Keratinocyte (primary cell): ENCODE measurements at regions not wholly inside any gene's neighbourhood (a gene's known extent, or its start where the extent isn't known, plus 50 kb on each side); places are given as distances from the start of the nearest gene placed in this dataset.

Experiments
- DNase-seq: peaks from one replicate; pipeline ENCODE4 v3.0.0-alpha.2; 2011; ENCODE audit warnings: low read depth, missing footprints, low spot score
- FAIRE-seq: peaks from 2 replicates; lab custom pipeline; 2011; peaks lifted over from hg19 to GRCh38; lab: Jason Lieb, UNC
- H2AFZ ChIP-seq: 2 replicates; pipeline ENCODE4 v1.6.0; 2012; ENCODE audit warnings: low read length, control low read depth, inconsistent platforms; ENCODE audit not compliant: control insufficient read depth
- H3K27ac ChIP-seq: 2 replicates; pipeline ENCODE4 v1.5.1; 2011; ENCODE audit warnings: low read length; ENCODE audit not compliant: control insufficient read depth, insufficient read depth
- H3K27me3 ChIP-seq: 3 replicates; pipeline ENCODE4 v1.6.0; 2011; ENCODE audit warnings: low read length; ENCODE audit not compliant: control insufficient read depth, insufficient read depth; ENCODE audit errors: extremely low read depth
- H3K36me3 ChIP-seq, 2 experiments: 2 replicates in 1 of 2; 3 replicates in 1 of 2; pipeline ENCODE4 v1.5.1; 2011; ENCODE audit warnings: low read length in 2 of 2, mild to moderate bottlenecking in 1 of 2; ENCODE audit not compliant: control insufficient read depth in 2 of 2, insufficient read depth in 2 of 2; ENCODE audit errors: extremely low read depth in 1 of 2
- H3K4me1 ChIP-seq: 3 replicates; pipeline ENCODE4 v1.5.1; 2011; ENCODE audit warnings: low read length; ENCODE audit not compliant: control insufficient read depth, insufficient read depth; ENCODE audit errors: extremely low read depth
- H3K4me2 ChIP-seq: 3 replicates; pipeline ENCODE4 v1.6.0; 2011; ENCODE audit warnings: low read depth, low read length; ENCODE audit not compliant: control insufficient read depth, insufficient read depth; ENCODE audit errors: extremely low read depth
- H3K4me3 ChIP-seq, 3 experiments: fragments of 200-600 bp in 1 of 3; sonication (generic) in 1 of 3; 2 replicates in 2 of 3; 3 replicates in 1 of 3; pipeline ENCODE4 v1.5.1; 2011 to 2016; ENCODE audit warnings: low read length in 3 of 3, mild to moderate bottlenecking in 3 of 3, control low read depth in 2 of 3, inconsistent platforms in 1 of 3, low read depth in 1 of 3, mixed read lengths in 1 of 3, mixed run types in 1 of 3, moderate library complexity in 1 of 3; ENCODE audit not compliant: control insufficient read depth in 2 of 3, insufficient read depth in 2 of 3; ENCODE audit errors: extremely low read depth in 1 of 3
- H3K79me2 ChIP-seq: 2 replicates; pipeline ENCODE4 v1.6.0; 2012; ENCODE audit warnings: low read length; ENCODE audit not compliant: control insufficient read depth, insufficient read depth
- H3K9ac ChIP-seq: 3 replicates; pipeline ENCODE4 v1.6.0; 2011; ENCODE audit warnings: low read length; ENCODE audit not compliant: control insufficient read depth, insufficient read depth; ENCODE audit errors: extremely low read depth
- H3K9me1 ChIP-seq: 3 replicates; pipeline ENCODE4 v1.6.0; 2011; ENCODE audit warnings: low read length; ENCODE audit not compliant: control insufficient read depth, insufficient read depth; ENCODE audit errors: extremely low read depth
- H3K9me3 ChIP-seq: 2 replicates; pipeline ENCODE4 v1.5.1; 2012; ENCODE audit warnings: low read depth, low read length; ENCODE audit not compliant: control insufficient read depth
- H4K20me1 ChIP-seq: 3 replicates; pipeline ENCODE4 v1.6.0; 2011; ENCODE audit warnings: low read length; ENCODE audit not compliant: control insufficient read depth, insufficient read depth; ENCODE audit errors: extremely low read depth
- EZH2 ChIP-seq: IDR thresholded peaks from one replicate; pipeline ENCODE4 v1.6.1; 2012; ENCODE audit warnings: inconsistent platforms, mild to moderate bottlenecking, low read length, moderate library complexity
- dilution Hi-C: fragments of 300-500 bp; cut with MboI; formaldehyde crosslinking; loops from one replicate; pipeline ENCODE4 v1.7.0; 2020; ENCODE audit warnings: low sequenced_read_pairs; ENCODE audit not compliant: extremely low pct_ligation_motif_present
- TF ChIP-seq, protein P1 (sequence below), 3 experiments: IDR thresholded peaks in 1 of 3; conservative IDR thresholded peaks in 1 of 3; optimal IDR thresholded peaks in 1 of 3; 2 replicates in 2 of 3; 3 replicates in 1 of 3; pipeline versions ENCODE3 to v1.5.1; 2011; ENCODE audit warnings: low read length in 3 of 3, mild to moderate bottlenecking in 3 of 3, moderate library complexity in 2 of 3, control low read depth in 1 of 3, inconsistent platforms in 1 of 3; ENCODE audit not compliant: insufficient read depth in 2 of 3; ENCODE audit errors: extremely low read depth in 1 of 3

DNA sequence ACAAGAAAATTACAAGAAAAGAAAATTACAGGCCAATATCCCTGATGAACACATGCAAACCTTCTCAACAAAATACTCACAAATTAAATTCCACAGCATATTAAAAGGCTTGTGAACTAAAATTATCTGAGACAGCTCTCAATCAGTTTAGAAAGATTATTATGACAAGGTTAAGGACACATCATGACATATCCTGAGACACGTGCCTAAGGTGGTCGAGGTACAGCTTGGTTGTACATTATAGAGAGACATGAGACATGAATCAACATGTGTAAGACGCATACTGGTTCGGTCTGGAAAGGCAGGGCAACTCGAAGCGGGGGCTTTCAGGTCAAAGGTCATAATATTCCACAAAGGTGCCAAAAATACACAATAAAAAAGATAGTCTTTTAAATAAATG, 598.3 kb upstream of the REG3G start:
- Histone ChIP-seq H4K20me1 (no peaks in the 10 kb centered on the region), H3K9ac (no peak overlapping the region), H3K4me3 (no peak overlapping the region), H3K36me3 (no peaks in the 10 kb centered on the region), H3K27me3 (no peaks in the 10 kb centered on the region), H3K79me2 (no peaks in the 10 kb centered on the region), H3K9me1 (no peaks in the 10 kb centered on the region), H3K9me3 (peaks cover 2% of the 10 kb centered on the region), H2AFZ (no peak overlapping the region), H3K4me2 (no peak overlapping the region), H3K27ac (no peak overlapping the region), H3K4me1 (no peaks in the 10 kb centered on the region)
- dilution Hi-C loops = no loop called here
- TF ChIP-seq, protein P1, sequence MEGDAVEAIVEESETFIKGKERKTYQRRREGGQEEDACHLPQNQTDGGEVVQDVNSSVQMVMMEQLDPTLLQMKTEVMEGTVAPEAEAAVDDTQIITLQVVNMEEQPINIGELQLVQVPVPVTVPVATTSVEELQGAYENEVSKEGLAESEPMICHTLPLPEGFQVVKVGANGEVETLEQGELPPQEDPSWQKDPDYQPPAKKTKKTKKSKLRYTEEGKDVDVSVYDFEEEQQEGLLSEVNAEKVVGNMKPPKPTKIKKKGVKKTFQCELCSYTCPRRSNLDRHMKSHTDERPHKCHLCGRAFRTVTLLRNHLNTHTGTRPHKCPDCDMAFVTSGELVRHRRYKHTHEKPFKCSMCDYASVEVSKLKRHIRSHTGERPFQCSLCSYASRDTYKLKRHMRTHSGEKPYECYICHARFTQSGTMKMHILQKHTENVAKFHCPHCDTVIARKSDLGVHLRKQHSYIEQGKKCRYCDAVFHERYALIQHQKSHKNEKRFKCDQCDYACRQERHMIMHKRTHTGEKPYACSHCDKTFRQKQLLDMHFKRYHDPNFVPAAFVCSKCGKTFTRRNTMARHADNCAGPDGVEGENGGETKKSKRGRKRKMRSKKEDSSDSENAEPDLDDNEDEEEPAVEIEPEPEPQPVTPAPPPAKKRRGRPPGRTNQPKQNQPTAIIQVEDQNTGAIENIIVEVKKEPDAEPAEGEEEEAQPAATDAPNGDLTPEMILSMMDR (optimal IDR thresholded peaks at IDR 0.05 in 1 of 3, IDR thresholded peaks at IDR 0.05 in 1 of 3, conservative IDR thresholded peaks at IDR 0.05 in 1 of 3; ENCODE audit: extremely low read depth in 1 of 3, insufficient read depth in 2 of 3, low read length in 3 of 3) = no peak
- TF ChIP-seq EZH2 = no peak
- FAIRE-seq (no peak), DNase-seq (no peak)

DNA sequence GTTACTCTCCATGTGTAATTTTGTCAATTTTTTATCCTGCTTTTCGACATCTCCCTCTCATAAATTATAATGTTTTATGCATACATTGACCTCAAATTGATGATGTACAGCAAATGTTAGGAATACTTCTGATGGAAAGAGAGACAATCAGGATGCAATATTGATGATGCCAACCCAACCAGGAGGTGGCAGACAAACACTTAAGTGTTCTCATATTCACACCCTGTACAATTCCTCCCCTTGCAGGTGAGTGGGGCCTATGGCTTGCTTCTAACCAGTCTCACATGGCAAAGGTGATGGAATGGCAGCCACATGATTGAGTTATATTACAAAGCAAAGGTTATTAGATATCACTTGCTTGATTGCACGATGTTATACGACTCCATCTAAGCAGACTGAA, 594.3 kb upstream of the REG3G start:
- Histone ChIP-seq H3K27me3 (no peaks in the 10 kb centered on the region), H3K36me3 (no peaks in the 10 kb centered on the region), H3K27ac (no peak overlapping the region), H2AFZ (no peak overlapping the region), H3K4me1 (no peaks in the 10 kb centered on the region), H4K20me1 (no peaks in the 10 kb centered on the region), H3K9me3 (peaks cover 2% of the 10 kb centered on the region), H3K9ac (no peak overlapping the region), H3K4me2 (no peak overlapping the region), H3K9me1 (no peaks in the 10 kb centered on the region), H3K4me3 (no peak overlapping the region), H3K79me2 (no peaks in the 10 kb centered on the region)
- FAIRE-seq (no peak), DNase-seq (no peak)
- no peak for TF ChIP-seq EZH2
- TF ChIP-seq, protein P1 (optimal IDR thresholded peaks at IDR 0.05 in 1 of 3, IDR thresholded peaks at IDR 0.05 in 1 of 3, conservative IDR thresholded peaks at IDR 0.05 in 1 of 3; ENCODE audit: extremely low read depth in 1 of 3, insufficient read depth in 2 of 3, low read length in 3 of 3) = no peak
- dilution Hi-C loops = no loop called here
